Brain microvascular endothelial cell (primary cell): ENCODE measurements at regions not wholly inside any gene's neighbourhood (a gene's known extent, or its start where the extent isn't known, plus 50 kb on each side); places are given as distances from the start of the nearest gene placed in this dataset.

Experiments used
- DNase-seq: peaks from one replicate; pipeline ENCODE4 v3.0.0-alpha.2; 2020
- H3K27ac ChIP-seq: fragments of 250-450 bp; sonication (Bioruptor Pico); 2 replicates; pipeline ENCODE4 v1.5.1; 2020; ENCODE audit warnings: mild to moderate bottlenecking, moderate library complexity
- H3K27me3 ChIP-seq: fragments of 250-450 bp; sonication (Bioruptor Pico); replicated peaks from 2 replicates; pipeline ENCODE4 v1.5.1; 2020; ENCODE audit warnings: mild to moderate bottlenecking
- H3K36me3 ChIP-seq: fragments of 250-450 bp; sonication (Bioruptor Pico); replicated peaks from 2 replicates; pipeline ENCODE4 v1.5.1; 2020; ENCODE audit warnings: mild to moderate bottlenecking
- H3K4me3 ChIP-seq: 2 replicates; pipeline ENCODE4 v1.5.1; 2011; ENCODE audit warnings: low read depth, mild to moderate bottlenecking, control low read depth, low read length, moderate library complexity
- CTCF ChIP-seq: IDR thresholded peaks from 2 replicates; pipeline ENCODE4 v1.5.1; 2011; ENCODE audit warnings: low read depth, mild to moderate bottlenecking, moderate library complexity, low read length, control low read depth, inconsistent platforms; ENCODE audit errors: missing control alignments
- in situ Hi-C: cut with HindIII; loops from 2 replicates; pipeline ENCODE4 v1.10.0; 2017; ENCODE audit warnings: low sequenced_read_pairs, low pct_ligation_motif_present

- Histone ChIP-seq H3K36me3 (no peaks in the 10 kb centered on the region), H3K27ac (no peak overlapping the region), H3K4me3 (no peak overlapping the region), H3K27me3 (no peaks in the 10 kb centered on the region)
- peak; percentile 69 for DNase-seq
- in situ Hi-C loops = no loop called here
- TF ChIP-seq CTCF = no peak
These were observed 168.0 kb downstream of the DACT1 start for GRCh38 chr14:58805605-58806409.

GRCh38 chr14:58807191-58807590 lies 169.4 kb downstream of the DACT1 start:
- in situ Hi-C loops = no loop called here
- no peak for DNase-seq
- TF ChIP-seq CTCF = no peak
- H3K4me3 ChIP-seq = no peak overlapping the region
- H3K27me3 ChIP-seq = no peaks in the 10 kb centered on the region
- no peaks in the 10 kb centered on the region for H3K36me3 ChIP-seq
- H3K27ac ChIP-seq = no peak overlapping the region

GRCh38 chr14:58808828-58809227 lies 171.1 kb downstream of the DACT1 start:
- no peak overlapping the region for H3K27ac ChIP-seq
- DNase-seq = peak; percentile 39
- in situ Hi-C loops = no loop called here

GRCh38 chr14:58809520-58809919 lies 171.8 kb downstream of the DACT1 start:
- Histone ChIP-seq H3K27me3 (no peaks in the 10 kb centered on the region), H3K27ac (no peak overlapping the region), H3K36me3 (no peaks in the 10 kb centered on the region), H3K4me3 (no peak overlapping the region)
- DNase-seq = no peak
- in situ Hi-C loops = no loop called here
- TF ChIP-seq CTCF = no peak

More at GRCh38 chr14:58808828-58809227, 171.1 kb downstream of the DACT1 start:
- no peak for TF ChIP-seq CTCF
- Histone ChIP-seq H3K27me3 (no peaks in the 10 kb centered on the region), H3K36me3 (no peaks in the 10 kb centered on the region), H3K4me3 (no peak overlapping the region)

- no peak overlapping the region for H3K4me3 ChIP-seq
- TF ChIP-seq CTCF = no peak
- no peaks in the 10 kb centered on the region for H3K27me3 ChIP-seq
- in situ Hi-C loops = no loop called here
- no peaks in the 10 kb centered on the region for H3K36me3 ChIP-seq
- H3K27ac ChIP-seq = no peak overlapping the region
- no peak for DNase-seq
These were observed 174.5 kb downstream of the DACT1 start for GRCh38 chr14:58812050-58812910.
